Neural progenitor cell (in vitro differentiated cells): ENCODE measurements at regions not wholly inside any gene's neighbourhood (a gene's known extent, or its start where the extent isn't known, plus 50 kb on each side); places are given as distances from the start of the nearest gene placed in this dataset.

Source experiments
- CTCF ChIP-seq: fragments of 200-600 bp; sonication (generic); IDR thresholded peaks from 2 replicates; pipeline ENCODE4 v1.5.1; 2017; ENCODE audit warnings: antibody characterized with exemption, mild to moderate bottlenecking
- EZH2 ChIP-seq: fragments of 200-600 bp; sonication (generic); IDR thresholded peaks from 2 replicates; pipeline ENCODE4 v1.6.1; 2017; ENCODE audit warnings: antibody characterized with exemption, mild to moderate bottlenecking, moderate library complexity

GRCh38 chr2:204317640-204318039 lies 227.6 kb upstream of the PARD3B start:
- TF ChIP-seq CTCF, result no peak
- no peak for TF ChIP-seq EZH2
